Stimulated activated naive CD8-positive, alpha-beta T cell treated with anti-CD3 and anti-CD28 coated beads, Interleukin-15, Interleukin-2, amounts not matched to agents 100 U/mL and 50 U/mL, for 24 hours (primary cell): ENCODE measurements at regions not wholly inside any gene's neighbourhood (a gene's known extent, or its start where the extent isn't known, plus 50 kb on each side); places are given as distances from the start of the nearest gene placed in this dataset.
"Not testable (repeated sequence)": the region's sequence is repeated elsewhere in the genome, so short reads cannot be mapped to it uniquely, and the experiment has no call there.

ENCODE experiments used
- ATAC-seq: fragments of 150-1000 bp; cut with Tn5 transposase; one replicate; pipeline ENCODE4 v1.10.0; 2021
- DNase-seq: peaks from one replicate; pipeline ENCODE4 v3.0.0; 2021

DNA sequence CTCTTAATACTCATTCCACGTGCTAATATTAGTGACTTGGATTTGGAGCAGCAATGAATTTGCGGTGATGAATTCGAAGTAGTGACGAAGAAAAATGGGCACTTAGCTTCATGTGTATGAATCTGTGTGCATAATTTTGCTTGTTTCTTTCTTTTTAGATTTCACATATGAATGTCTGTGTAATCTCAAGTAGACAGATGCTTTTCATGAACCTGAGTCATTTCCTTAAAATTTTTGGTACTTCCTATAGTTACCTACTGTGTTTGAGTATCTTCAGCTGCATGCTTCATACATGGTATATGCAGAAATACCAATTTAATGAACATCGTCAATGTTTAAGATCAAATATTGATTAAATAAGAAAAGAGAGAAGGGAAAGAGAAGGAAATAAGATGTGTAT, 540.2 kb downstream of the RAB38 start:
- DNase-seq (no peak), ATAC-seq (no peak)

DNA sequence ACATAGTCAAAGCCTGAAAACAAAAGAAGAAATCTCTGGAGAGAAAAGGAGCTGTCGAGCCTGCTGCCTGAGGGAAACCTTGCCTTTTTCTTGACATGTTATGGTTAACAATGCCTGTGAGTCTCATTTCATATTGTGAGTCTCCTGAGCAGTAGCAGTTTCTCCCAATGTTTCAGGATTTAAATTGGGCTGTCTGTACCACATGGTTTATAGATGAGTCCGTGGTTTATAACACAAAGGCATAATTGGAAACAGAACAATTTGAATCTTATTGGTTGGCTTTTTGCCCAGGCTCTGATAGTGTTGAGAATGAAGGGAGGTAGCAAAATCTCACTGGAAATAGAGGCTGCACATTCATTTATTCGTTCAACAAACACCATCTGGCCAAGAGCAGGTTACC, 540.9 kb downstream of the RAB38 start:
- ATAC-seq: no peak
- DNase-seq: no peak

DNA sequence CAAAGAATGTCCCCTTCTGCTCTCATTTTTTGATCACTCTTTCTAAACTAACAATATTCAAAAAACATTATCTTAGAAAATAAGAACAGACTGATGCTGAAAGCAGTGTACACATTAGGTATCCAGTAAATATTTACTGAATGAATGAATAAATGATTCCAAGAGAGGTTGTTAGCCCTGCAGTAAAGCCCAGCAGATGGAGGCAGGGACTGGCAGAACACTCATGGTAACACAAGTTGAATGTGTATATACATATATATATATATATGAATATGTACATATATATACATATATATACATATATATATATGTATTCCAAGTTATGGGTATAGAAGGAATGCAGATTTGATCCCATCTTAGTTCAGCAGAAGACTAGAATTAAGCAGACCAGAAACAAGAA, 546.3 kb downstream of the RAB38 start:
- ATAC-seq: no peak
- no peak for DNase-seq

GRCh38 chr11:87628026-87628580, 547.1 kb downstream of the RAB38 start:
- ATAC-seq: no peak
- DNase-seq: no peak

GRCh38 chr11:87623531-87624365, 551.5 kb downstream of the RAB38 start:
- not testable (repeated sequence) for ATAC-seq, DNase-seq

DNA sequence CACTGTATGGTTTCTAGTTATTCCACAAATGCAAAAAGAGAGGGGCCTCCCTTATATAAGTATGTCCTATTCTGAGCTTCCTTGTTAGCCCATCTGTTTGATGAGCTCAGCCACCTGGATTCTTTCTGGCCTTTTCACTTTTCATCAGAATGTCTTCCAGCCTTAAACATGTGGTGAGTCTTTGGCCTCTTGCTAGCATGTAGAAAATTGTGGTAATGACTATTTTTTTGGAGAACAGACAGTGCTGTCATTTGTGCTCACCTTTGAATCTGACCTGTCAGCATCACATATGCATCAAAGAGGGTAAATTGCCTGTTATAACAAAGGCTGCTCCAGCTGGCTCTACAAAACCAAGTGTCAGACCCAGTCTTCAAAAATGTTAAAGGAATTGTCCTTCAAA, 558.7 kb downstream of the RAB38 start:
- no peak for DNase-seq
- ATAC-seq: no peak

GRCh38 chr11:87604350-87604749, 566.6 kb downstream of the TMEM135 start:
- DNase-seq: no peak
- ATAC-seq: no peak

DNA sequence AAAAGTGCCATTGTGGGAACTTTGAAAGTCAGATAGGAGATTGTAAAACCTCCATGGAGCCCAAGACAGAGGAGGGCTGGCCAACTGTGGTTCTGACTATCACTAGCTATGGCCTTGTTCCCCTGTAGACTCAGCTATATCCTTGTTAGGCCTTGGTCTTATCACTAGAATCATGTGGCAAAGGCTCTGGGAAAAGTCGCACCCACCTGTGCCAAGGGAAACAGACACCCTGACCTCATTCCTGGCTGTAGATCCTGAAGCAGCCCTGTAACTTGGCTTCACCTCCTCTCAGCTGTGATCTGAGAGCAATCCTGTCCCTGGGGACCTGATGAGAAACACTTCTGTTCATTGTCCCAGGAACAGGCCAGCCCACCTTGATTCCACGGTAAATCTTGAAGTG, 566.2 kb downstream of the TMEM135 start:
- no peak for DNase-seq
- no peak for ATAC-seq

GRCh38 chr11:87602776-87603175, 565.0 kb downstream of the TMEM135 start:
- ATAC-seq: no peak
- no peak for DNase-seq

GRCh38 chr11:87600938-87601337, 563.2 kb downstream of the TMEM135 start:
- no peak for ATAC-seq
- DNase-seq: no peak

- ATAC-seq (no peak), DNase-seq (no peak)
These were observed 560.0 kb downstream of the TMEM135 start for GRCh38 chr11:87597725-87598124.

DNA sequence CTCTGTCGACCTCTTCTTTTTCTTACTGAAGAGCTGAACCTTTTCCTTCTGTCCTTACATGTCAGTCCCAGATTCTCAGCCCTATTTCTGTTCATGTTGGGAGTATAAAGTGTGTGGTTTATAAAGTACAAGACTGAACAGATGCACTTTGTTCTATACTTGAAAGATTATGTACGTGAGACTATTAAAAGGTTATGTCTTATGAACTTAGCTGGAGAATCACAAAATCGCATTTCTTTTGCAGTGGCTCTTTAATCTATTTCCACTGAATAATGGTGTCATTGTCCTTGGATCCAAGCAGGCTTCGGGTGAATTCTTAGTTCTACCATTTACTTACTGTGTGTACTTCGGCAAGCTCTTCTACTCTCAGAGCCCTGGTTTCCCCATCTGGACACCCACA, 558.4 kb downstream of the TMEM135 start:
- DNase-seq: no peak
- ATAC-seq: no peak

- DNase-seq (no peak), ATAC-seq (no peak)
These were observed 551.3 kb downstream of the TMEM135 start for GRCh38 chr11:87589082-87589481.

GRCh38 chr11:87585613-87586012, 547.9 kb downstream of the TMEM135 start:
- DNase-seq, ATAC-seq: not testable (repeated sequence)

- DNase-seq: no peak
- ATAC-seq: no peak
These were observed 546.2 kb downstream of the TMEM135 start for GRCh38 chr11:87583931-87584330.

GRCh38 chr11:87575088-87575487, 537.4 kb downstream of the TMEM135 start:
- ATAC-seq (no peak), DNase-seq (no peak)

- DNase-seq (no peak), ATAC-seq (no peak)
These were observed 536.5 kb downstream of the TMEM135 start for GRCh38 chr11:87574193-87574592.

DNA sequence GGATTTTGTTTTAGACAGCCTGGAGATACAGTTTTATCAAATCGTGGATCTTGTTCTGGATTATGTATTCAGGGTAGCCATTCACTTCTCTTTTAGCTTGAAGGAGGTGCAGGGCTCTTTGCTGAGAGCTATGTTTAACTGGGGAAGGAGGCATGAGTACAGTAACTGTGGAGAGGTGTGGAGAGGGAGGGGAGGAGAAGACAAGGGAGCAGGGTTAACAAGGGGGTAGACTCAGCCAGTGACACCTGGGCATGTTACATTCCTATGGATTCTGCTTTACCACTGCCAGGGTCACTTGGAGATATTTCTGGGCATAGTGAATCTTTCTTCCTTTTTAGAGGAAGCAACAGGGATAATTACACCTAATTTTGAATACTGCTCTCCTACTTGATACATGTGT, 536.0 kb downstream of the TMEM135 start:
- no peak for ATAC-seq
- no peak for DNase-seq

GRCh38 chr11:87572881-87573280, 535.1 kb downstream of the TMEM135 start:
- no peak for DNase-seq
- no peak for ATAC-seq

- no peak for ATAC-seq
- DNase-seq: no peak
These were observed 522.6 kb downstream of the TMEM135 start for GRCh38 chr11:87560352-87560751.

DNA sequence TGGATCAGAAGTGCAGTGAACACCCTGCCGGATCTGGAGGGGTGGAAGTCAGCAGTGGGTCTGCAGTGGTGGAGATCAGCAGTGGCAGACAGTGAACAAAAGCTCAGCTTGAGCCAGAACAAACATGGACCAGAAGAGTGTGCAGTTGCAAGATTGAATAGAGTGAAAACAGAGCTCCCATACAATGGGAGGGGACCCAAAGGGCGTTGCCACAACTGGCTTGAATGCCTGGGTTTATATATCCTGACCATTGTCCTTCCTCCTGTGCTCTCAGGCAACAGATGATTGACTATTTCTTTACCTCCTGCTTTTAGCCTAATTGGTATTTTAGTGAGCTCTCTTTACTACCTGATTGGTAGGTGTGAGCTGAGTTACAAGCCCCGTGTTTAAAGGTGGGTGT, 522.1 kb downstream of the TMEM135 start:
- not testable (repeated sequence) for ATAC-seq, DNase-seq

DNA sequence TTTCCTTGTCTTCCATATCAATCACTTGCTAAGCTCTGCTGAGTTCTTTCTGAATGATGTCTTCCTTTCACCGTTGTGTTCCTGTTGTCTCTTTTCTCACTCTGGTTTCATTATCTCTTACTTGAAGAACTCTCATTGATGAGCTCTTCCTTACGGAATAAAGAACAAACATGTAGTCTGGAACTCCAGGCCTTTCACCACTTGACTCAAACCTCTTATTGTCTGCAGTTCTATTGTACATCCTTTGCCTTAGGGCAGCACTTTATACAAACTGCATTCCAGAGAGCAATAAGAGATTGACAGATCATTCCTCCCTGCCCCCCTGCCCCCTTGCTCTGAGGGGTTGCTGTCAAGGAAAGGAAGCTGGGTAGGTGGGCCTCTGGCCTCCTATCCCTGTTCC, 517.4 kb downstream of the TMEM135 start:
- ATAC-seq: no peak
- DNase-seq: no peak

DNA sequence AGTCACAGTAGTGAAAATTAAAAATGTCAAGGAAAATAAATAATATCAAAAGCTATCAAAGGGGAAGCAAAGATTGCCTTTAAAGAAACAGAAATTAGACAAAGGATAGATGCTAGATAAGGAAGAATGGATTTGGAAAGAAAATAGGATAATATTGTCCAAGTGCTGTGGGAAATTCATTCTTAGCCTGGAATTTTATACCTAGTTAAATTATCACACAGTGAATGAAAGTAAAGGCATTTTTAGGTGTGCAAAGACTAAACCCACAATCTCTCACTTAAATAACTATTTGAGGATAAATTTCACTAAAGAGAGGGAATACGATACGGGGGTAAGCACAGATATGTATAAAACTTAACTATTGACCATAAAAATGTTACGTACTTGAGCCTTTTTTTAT, 511.1 kb downstream of the TMEM135 start:
- ATAC-seq (no peak), DNase-seq (no peak)

DNA sequence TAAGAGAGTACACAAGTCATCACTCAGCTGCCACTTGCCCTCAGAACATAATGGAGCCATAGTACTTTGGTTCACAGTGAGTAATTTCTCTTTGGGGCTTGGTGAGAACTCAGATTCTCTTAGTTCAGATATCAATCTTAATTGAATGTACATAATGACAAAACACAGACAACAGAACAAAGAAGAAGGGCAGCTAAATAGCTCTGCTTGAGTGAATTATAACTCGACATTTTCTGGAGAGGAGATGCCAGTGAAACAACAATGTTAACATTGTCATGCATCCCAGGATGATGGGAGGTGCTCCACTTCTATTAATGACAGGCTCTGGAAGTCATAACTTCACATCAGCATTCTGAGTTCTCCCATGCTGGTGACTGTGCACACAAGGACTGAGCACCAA, 508.1 kb downstream of the TMEM135 start:
- ATAC-seq (no peak), DNase-seq (no peak)
